KMS-11 (cell line): ENCODE measurements at regions not wholly inside any gene's neighbourhood (a gene's known extent, or its start where the extent isn't known, plus 50 kb on each side); places are given as distances from the start of the nearest gene placed in this dataset.

Experiments
- H2AFZ ChIP-seq: fragments of 200-600 bp; sonication (generic); 2 replicates; pipeline ENCODE4 v1.6.1; 2016; ENCODE audit warnings: antibody characterized with exemption, mixed run types, low read depth
- H3K27ac ChIP-seq: fragments of 200-600 bp; sonication (generic); 2 replicates; pipeline ENCODE4 v1.6.1; 2016; ENCODE audit warnings: mild to moderate bottlenecking, mixed run types
- H3K27me3 ChIP-seq: fragments of 200-600 bp; sonication (generic); 2 replicates; pipeline ENCODE4 v1.6.1; 2017; ENCODE audit warnings: mild to moderate bottlenecking, low read depth, mixed run types, moderate library complexity; ENCODE audit not compliant: insufficient read depth
- H3K36me3 ChIP-seq: fragments of 200-600 bp; sonication (generic); 2 replicates; pipeline ENCODE4 v1.6.1; 2017; ENCODE audit warnings: mild to moderate bottlenecking, mixed run types; ENCODE audit not compliant: insufficient read depth
- H3K4me1 ChIP-seq: fragments of 200-600 bp; sonication (generic); 2 replicates; pipeline ENCODE4 v1.6.1; 2016; ENCODE audit warnings: mild to moderate bottlenecking, low read depth, mixed run types; ENCODE audit not compliant: poor library complexity, severe bottlenecking
- H3K4me2 ChIP-seq: fragments of 200-600 bp; sonication (generic); 2 replicates; pipeline ENCODE4 v1.7.0; 2016; ENCODE audit warnings: mild to moderate bottlenecking, mixed run types
- H3K4me3 ChIP-seq: fragments of 200-600 bp; sonication (generic); IDR thresholded peaks from 2 replicates; pipeline ENCODE4 v1.6.1; 2017; ENCODE audit warnings: low read depth, low read length, mixed read lengths; ENCODE audit not compliant: insufficient read depth
- H3K79me2 ChIP-seq: fragments of 200-600 bp; sonication (generic); 2 replicates; pipeline ENCODE4 v1.6.1; 2016; ENCODE audit warnings: low read depth, mixed run types; ENCODE audit not compliant: insufficient read depth
- H3K9ac ChIP-seq: fragments of 200-600 bp; sonication (generic); 2 replicates; pipeline ENCODE4 v1.6.1; 2016; ENCODE audit warnings: mild to moderate bottlenecking, mixed run types
- H4K20me1 ChIP-seq: fragments of 200-600 bp; sonication (generic); 2 replicates; pipeline ENCODE4 v1.6.1; 2016; ENCODE audit warnings: mild to moderate bottlenecking, mixed run types; ENCODE audit not compliant: insufficient read depth
- CTCF ChIP-seq: fragments of 200-600 bp; sonication (generic); conservative IDR thresholded peaks from 2 replicates; pipeline ENCODE4 v1.6.1; 2017; ENCODE audit warnings: low read depth, mild to moderate bottlenecking, antibody characterized with exemption, low read length, moderate library complexity, mixed read lengths

GRCh38 chr12:69007855-69008351 lies 74.9 kb upstream of the CPM start:
- Histone ChIP-seq H3K79me2 (no peaks in the 10 kb centered on the region), H4K20me1 (no peaks in the 10 kb centered on the region), H3K9ac (no peak overlapping the region), H3K27ac (no peak overlapping the region), H3K4me2 (no peak overlapping the region), H3K36me3 (no peaks in the 10 kb centered on the region), H3K4me1 (no peaks in the 10 kb centered on the region), H3K4me3 (no peak overlapping the region), H3K27me3 (no peaks in the 10 kb centered on the region), H2AFZ (no peak overlapping the region)
- TF ChIP-seq CTCF, result no peak

GRCh38 chr12:69008520-69008919 lies 75.5 kb upstream of the CPM start:
- Histone ChIP-seq H3K36me3 (no peaks in the 10 kb centered on the region), H4K20me1 (no peaks in the 10 kb centered on the region), H2AFZ (no peak overlapping the region), H3K27ac (no peak overlapping the region), H3K4me3 (no peak overlapping the region), H3K4me2 (no peak overlapping the region), H3K9ac (no peak overlapping the region), H3K4me1 (no peaks in the 10 kb centered on the region), H3K79me2 (no peaks in the 10 kb centered on the region), H3K27me3 (no peaks in the 10 kb centered on the region)
- no peak for TF ChIP-seq CTCF

- no peak for TF ChIP-seq CTCF
Measured at GRCh38 chr12:69014047-69014446, 81.1 kb upstream of the CPM start.

GRCh38 chr12:69015017-69015416 lies 82.0 kb upstream of the CPM start:
- no peaks in the 10 kb centered on the region for H3K27me3 ChIP-seq
- H2AFZ ChIP-seq, result no peak overlapping the region
- H3K36me3 ChIP-seq, result no peaks in the 10 kb centered on the region
- no peaks in the 10 kb centered on the region for H3K4me1 ChIP-seq
- no peak for TF ChIP-seq CTCF
- no peak overlapping the region for H3K9ac ChIP-seq
- no peaks in the 10 kb centered on the region for H4K20me1 ChIP-seq
- H3K4me3 ChIP-seq, result no peak overlapping the region
- H3K4me2 ChIP-seq, result no peak overlapping the region
- no peak overlapping the region for H3K27ac ChIP-seq
- H3K79me2 ChIP-seq, result no peaks in the 10 kb centered on the region

More at GRCh38 chr12:69014047-69014446, 81.1 kb upstream of the CPM start:
- H3K4me3 ChIP-seq, result no peak overlapping the region
- no peaks in the 10 kb centered on the region for H4K20me1 ChIP-seq
- no peak overlapping the region for H2AFZ ChIP-seq
- no peaks in the 10 kb centered on the region for H3K27me3 ChIP-seq
- no peak overlapping the region for H3K4me2 ChIP-seq
- H3K27ac ChIP-seq, result no peak overlapping the region
- no peaks in the 10 kb centered on the region for H3K36me3 ChIP-seq
- H3K9ac ChIP-seq, result no peak overlapping the region
- no peaks in the 10 kb centered on the region for H3K4me1 ChIP-seq
- H3K79me2 ChIP-seq, result no peaks in the 10 kb centered on the region
